PC-3 (cell line): ENCODE measurements at regions not wholly inside any gene's neighbourhood (a gene's known extent, or its start where the extent isn't known, plus 50 kb on each side); places are given as distances from the start of the nearest gene placed in this dataset.
"Not testable (repeated sequence)": the region's sequence is repeated elsewhere in the genome, so short reads cannot be mapped to it uniquely, and the experiment has no call there.

Experiments used
- ATAC-seq: fragments of 200-7000 bp; cut with Tn5 transposase; 2 replicates; pipeline ENCODE4 v1.9.1; 2020; ENCODE audit warnings: mild to moderate bottlenecking, moderate library complexity
- BruUV-seq: library from RNA; stranded (reverse); fragments of 400-500 nt; replicated peaks from 2 replicates; lab custom pipeline; 2021; lab: Mats Ljungman, UMichigan
- CTCF ChIA-PET: fragments of 300-600 bp; sonication (Branson Sonifier 250); formaldehyde crosslinking; loops from one replicate; lab custom pipeline; 2022; ENCODE audit warnings: antibody characterized with exemption; lab: Charles Lee
- POLR2A ChIA-PET: fragments of 300-600 bp; sonication (Branson Sonifier 250); formaldehyde crosslinking; loops from one replicate; lab custom pipeline; 2022; ENCODE audit warnings: antibody characterized with exemption; ENCODE audit not compliant: unreplicated experiment; lab: Charles Lee
- DNase-seq: peaks from one replicate; pipeline ENCODE4 v3.0.0-alpha.2; 2015
- H2AFZ ChIP-seq: fragments of 300-600 bp; sonication (generic); 2 replicates; pipeline ENCODE4 v1.6.0; 2016; ENCODE audit warnings: antibody characterized with exemption, low read length
- H3F3A ChIP-seq: fragments of 300-600 bp; sonication (generic); one replicate; pipeline ENCODE4 v1.6.0; 2017; ENCODE audit warnings: antibody characterized with exemption, low read length, control low read depth, mild to moderate bottlenecking; ENCODE audit not compliant: unreplicated experiment
- H3K27ac ChIP-seq: fragments of 300-600 bp; sonication (generic); 2 replicates; pipeline ENCODE4 v1.5.1; 2016; ENCODE audit warnings: mild to moderate bottlenecking, low read length
- H3K27me3 ChIP-seq: fragments of 300-600 bp; sonication (generic); 2 replicates; pipeline ENCODE4 v1.6.1; 2016; ENCODE audit warnings: low read length, mixed read lengths
- H3K36me3 ChIP-seq: fragments of 300-600 bp; sonication (generic); 2 replicates; pipeline ENCODE4 v1.6.1; 2016; ENCODE audit warnings: low read depth, mixed run types, low read length, mixed read lengths
- H3K4me1 ChIP-seq: fragments of 300-600 bp; sonication (generic); 2 replicates; pipeline ENCODE4 v1.5.1; 2016; ENCODE audit warnings: low read length; ENCODE audit not compliant: insufficient read depth
- H3K4me2 ChIP-seq: fragments of 300-600 bp; sonication (generic); 2 replicates; pipeline ENCODE4 v1.6.0; 2016; ENCODE audit warnings: low read length
- H3K4me3 ChIP-seq: fragments of 300-600 bp; sonication (generic); 2 replicates; pipeline ENCODE4 v1.5.1; 2016; ENCODE audit warnings: mild to moderate bottlenecking, low read length, mixed read lengths
- H3K79me2 ChIP-seq: fragments of 300-600 bp; sonication (generic); 2 replicates; pipeline ENCODE4 v1.6.1; 2017; ENCODE audit warnings: low read length, mixed read lengths
- H3K9ac ChIP-seq: fragments of 300-600 bp; sonication (generic); 2 replicates; pipeline ENCODE4 v1.6.0; 2016; ENCODE audit warnings: mild to moderate bottlenecking, low read length
- H3K9me2 ChIP-seq: fragments of 300-600 bp; sonication (generic); replicated peaks from 2 replicates; pipeline ENCODE4 v1.6.1; 2016; ENCODE audit warnings: mixed run types, low read length, mixed read lengths
- H3K9me3 ChIP-seq: fragments of 300-600 bp; sonication (generic); 2 replicates; pipeline ENCODE4 v1.6.1; 2016; ENCODE audit warnings: low read length, mixed read lengths
- H4K20me1 ChIP-seq: fragments of 300-600 bp; sonication (generic); 2 replicates; pipeline ENCODE4 v1.6.1; 2016; ENCODE audit warnings: low read length, mixed read lengths
- EZH2 ChIP-seq: fragments of 300-600 bp; sonication (generic); IDR thresholded peaks from one replicate; pipeline ENCODE4 v1.6.1; 2017; ENCODE audit warnings: antibody characterized with exemption, mild to moderate bottlenecking, low read length; ENCODE audit not compliant: unreplicated experiment
- EZH2phosphoT487 ChIP-seq: fragments of 300-600 bp; sonication (generic); IDR thresholded peaks from 2 replicates; pipeline ENCODE4 v1.6.1; 2018; ENCODE audit warnings: mild to moderate bottlenecking, antibody characterized with exemption, low read length, borderline replicate concordance
- intact Hi-C: fragments of 100-400 bp; cut with micrococcal nuclease; formaldehyde crosslinking; loops from 2 replicates; pipeline ENCODE4 v1.9.0; 2023
- TF ChIP-seq, protein P1 (sequence below): fragments of 300-600 bp; sonication (generic); conservative IDR thresholded peaks from 2 replicates; pipeline ENCODE4 v1.5.1; 2017; ENCODE audit warnings: antibody characterized with exemption, low read depth, mild to moderate bottlenecking, low read length

- TF ChIP-seq EZH2phosphoT487 = no peak
- TF ChIP-seq EZH2 = no peak
- TF ChIP-seq, protein P1, sequence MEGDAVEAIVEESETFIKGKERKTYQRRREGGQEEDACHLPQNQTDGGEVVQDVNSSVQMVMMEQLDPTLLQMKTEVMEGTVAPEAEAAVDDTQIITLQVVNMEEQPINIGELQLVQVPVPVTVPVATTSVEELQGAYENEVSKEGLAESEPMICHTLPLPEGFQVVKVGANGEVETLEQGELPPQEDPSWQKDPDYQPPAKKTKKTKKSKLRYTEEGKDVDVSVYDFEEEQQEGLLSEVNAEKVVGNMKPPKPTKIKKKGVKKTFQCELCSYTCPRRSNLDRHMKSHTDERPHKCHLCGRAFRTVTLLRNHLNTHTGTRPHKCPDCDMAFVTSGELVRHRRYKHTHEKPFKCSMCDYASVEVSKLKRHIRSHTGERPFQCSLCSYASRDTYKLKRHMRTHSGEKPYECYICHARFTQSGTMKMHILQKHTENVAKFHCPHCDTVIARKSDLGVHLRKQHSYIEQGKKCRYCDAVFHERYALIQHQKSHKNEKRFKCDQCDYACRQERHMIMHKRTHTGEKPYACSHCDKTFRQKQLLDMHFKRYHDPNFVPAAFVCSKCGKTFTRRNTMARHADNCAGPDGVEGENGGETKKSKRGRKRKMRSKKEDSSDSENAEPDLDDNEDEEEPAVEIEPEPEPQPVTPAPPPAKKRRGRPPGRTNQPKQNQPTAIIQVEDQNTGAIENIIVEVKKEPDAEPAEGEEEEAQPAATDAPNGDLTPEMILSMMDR = no peak
- Histone ChIP-seq H3K79me2 (no peaks in the 10 kb centered on the region), H3K9me3 (no peaks in the 10 kb centered on the region), H3K36me3 (no peaks in the 10 kb centered on the region), H3K4me3 (no peak overlapping the region), H3K27ac (no peak overlapping the region), H3K4me2 (no peak overlapping the region), H3K9ac (no peak overlapping the region), H3K9me2 (no peaks in the 10 kb centered on the region), H2AFZ (no peak overlapping the region), H3F3A (no peaks in the 10 kb centered on the region), H3K27me3 (no peaks in the 10 kb centered on the region), H3K4me1 (no peaks in the 10 kb centered on the region), H4K20me1 (no peaks in the 10 kb centered on the region)
- POLR2A ChIA-PET = no interaction called here
- BruUV-seq = no TSS peak
- no peak for DNase-seq
- CTCF ChIA-PET = no interaction called here
- intact Hi-C loops = no loop called here
- ATAC-seq = no peak
Observed at GRCh38 chr4:81715757-81716156, 244.1 kb upstream of the RASGEF1B start.

- H3K4me2 ChIP-seq, H3K27ac ChIP-seq, H3K4me3 ChIP-seq, H3K79me2 ChIP-seq, intact Hi-C loops, H3K9ac ChIP-seq, H3K4me1 ChIP-seq, H2AFZ ChIP-seq, BruUV-seq, H3F3A ChIP-seq, POLR2A ChIA-PET, ATAC-seq, DNase-seq, H3K27me3 ChIP-seq, H3K9me3 ChIP-seq, CTCF ChIA-PET, H3K9me2 ChIP-seq, H3K36me3 ChIP-seq, H4K20me1 ChIP-seq: not testable (repeated sequence)
Observed at GRCh38 chr4:81715357-81715756, 243.7 kb upstream of the RASGEF1B start.

DNA sequence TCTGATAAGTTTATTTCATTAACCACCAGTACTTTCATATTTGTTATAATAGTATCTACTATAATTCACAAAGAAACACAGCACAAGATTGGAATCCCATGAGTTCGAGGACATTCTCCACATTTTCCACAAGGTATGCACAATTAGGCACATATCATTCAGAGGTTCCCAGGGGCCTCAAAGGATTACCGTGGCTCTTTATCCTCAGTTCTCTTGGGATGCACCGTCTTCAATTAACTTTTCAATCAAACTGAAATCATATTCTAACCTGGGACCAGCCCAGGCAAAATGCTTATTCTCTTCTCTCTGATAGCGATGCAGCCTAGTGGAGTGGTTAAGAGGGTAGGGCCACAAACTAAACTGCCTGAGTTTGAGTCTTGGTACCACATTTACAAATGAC, 242.6 kb upstream of the RASGEF1B start:
- H3F3A ChIP-seq = no peaks in the 10 kb centered on the region
- H3K27ac ChIP-seq = no peak overlapping the region
- no peaks in the 10 kb centered on the region for H3K36me3 ChIP-seq
- no TSS peak for BruUV-seq
- intact Hi-C loops = no loop called here
- no peak overlapping the region for H2AFZ ChIP-seq
- ChIA-PET POLR2A (no interaction called here), CTCF (no interaction called here)
- no peak overlapping the region for H3K4me2 ChIP-seq
- no peaks in the 10 kb centered on the region for H4K20me1 ChIP-seq
- no peaks in the 10 kb centered on the region for H3K79me2 ChIP-seq
- H3K4me3 ChIP-seq = no peak overlapping the region
- no peaks in the 10 kb centered on the region for H3K9me3 ChIP-seq
- H3K9me2 ChIP-seq = no peaks in the 10 kb centered on the region
- ATAC-seq = no peak
- TF ChIP-seq, protein P1 = no peak
- no peak for TF ChIP-seq EZH2
- TF ChIP-seq EZH2phosphoT487 = no peak
- H3K27me3 ChIP-seq = peaks cover 9% of the 10 kb centered on the region; the same call in 1 of the 2 replicates
- H3K9ac ChIP-seq = no peak overlapping the region
- H3K4me1 ChIP-seq = no peaks in the 10 kb centered on the region
- no peak for DNase-seq
